ENCODE measurements at regions not wholly inside any gene's neighbourhood (a gene's known extent, or its start where the extent isn't known, plus 50 kb on each side); places are given as distances from the start of the nearest gene placed in this dataset.

GRCh38 chr15:20349774-20350498 is 191.7 kb downstream of the GOLGA6L6 start:
- no peak overlapping the region for H3K4me3 ChIP-seq (ENCODE audit: low read depth, poor library complexity, severe bottlenecking)
- 75 to 77% methylated on average over 13 of the region's 13 CpGs for WGBS, 2 donors
- DNase-seq (ENCODE audit: low spot score in 2 of 2): peak in 1 of 2 donors; percentile 86
- intact Hi-C loops (cut with DNase I; ENCODE audit: low total_unique reads): no loop called here
- no peak for TF ChIP-seq POLR2A (IDR thresholded peaks at IDR 0.05)
- TF ChIP-seq, protein P1, sequence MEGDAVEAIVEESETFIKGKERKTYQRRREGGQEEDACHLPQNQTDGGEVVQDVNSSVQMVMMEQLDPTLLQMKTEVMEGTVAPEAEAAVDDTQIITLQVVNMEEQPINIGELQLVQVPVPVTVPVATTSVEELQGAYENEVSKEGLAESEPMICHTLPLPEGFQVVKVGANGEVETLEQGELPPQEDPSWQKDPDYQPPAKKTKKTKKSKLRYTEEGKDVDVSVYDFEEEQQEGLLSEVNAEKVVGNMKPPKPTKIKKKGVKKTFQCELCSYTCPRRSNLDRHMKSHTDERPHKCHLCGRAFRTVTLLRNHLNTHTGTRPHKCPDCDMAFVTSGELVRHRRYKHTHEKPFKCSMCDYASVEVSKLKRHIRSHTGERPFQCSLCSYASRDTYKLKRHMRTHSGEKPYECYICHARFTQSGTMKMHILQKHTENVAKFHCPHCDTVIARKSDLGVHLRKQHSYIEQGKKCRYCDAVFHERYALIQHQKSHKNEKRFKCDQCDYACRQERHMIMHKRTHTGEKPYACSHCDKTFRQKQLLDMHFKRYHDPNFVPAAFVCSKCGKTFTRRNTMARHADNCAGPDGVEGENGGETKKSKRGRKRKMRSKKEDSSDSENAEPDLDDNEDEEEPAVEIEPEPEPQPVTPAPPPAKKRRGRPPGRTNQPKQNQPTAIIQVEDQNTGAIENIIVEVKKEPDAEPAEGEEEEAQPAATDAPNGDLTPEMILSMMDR (IDR thresholded peaks at IDR 0.05): no peak

- WGBS, 2 donors: 81 to 86% methylated on average over 18 of the region's 18 CpGs
- DNase-seq (ENCODE audit: low spot score in 2 of 2): peak in 1 of 2 donors; percentile 85
- TF ChIP-seq, protein P1 (IDR thresholded peaks at IDR 0.05): no peak
- no peak for TF ChIP-seq POLR2A (IDR thresholded peaks at IDR 0.05)
- no peak overlapping the region for H3K4me3 ChIP-seq (ENCODE audit: low read depth, poor library complexity, severe bottlenecking)
- intact Hi-C loops (cut with DNase I; ENCODE audit: low total_unique reads): no loop called here
Measured at GRCh38 chr15:20348900-20349773, 192.5 kb downstream of the GOLGA6L6 start.

GRCh38 chr15:20348291-20348899 is 193.2 kb downstream of the GOLGA6L6 start:
- peak in 1 of 2 donors; percentile 83 for DNase-seq (ENCODE audit: low spot score in 2 of 2)
- intact Hi-C loops (cut with DNase I; ENCODE audit: low total_unique reads): no loop called here

DNA sequence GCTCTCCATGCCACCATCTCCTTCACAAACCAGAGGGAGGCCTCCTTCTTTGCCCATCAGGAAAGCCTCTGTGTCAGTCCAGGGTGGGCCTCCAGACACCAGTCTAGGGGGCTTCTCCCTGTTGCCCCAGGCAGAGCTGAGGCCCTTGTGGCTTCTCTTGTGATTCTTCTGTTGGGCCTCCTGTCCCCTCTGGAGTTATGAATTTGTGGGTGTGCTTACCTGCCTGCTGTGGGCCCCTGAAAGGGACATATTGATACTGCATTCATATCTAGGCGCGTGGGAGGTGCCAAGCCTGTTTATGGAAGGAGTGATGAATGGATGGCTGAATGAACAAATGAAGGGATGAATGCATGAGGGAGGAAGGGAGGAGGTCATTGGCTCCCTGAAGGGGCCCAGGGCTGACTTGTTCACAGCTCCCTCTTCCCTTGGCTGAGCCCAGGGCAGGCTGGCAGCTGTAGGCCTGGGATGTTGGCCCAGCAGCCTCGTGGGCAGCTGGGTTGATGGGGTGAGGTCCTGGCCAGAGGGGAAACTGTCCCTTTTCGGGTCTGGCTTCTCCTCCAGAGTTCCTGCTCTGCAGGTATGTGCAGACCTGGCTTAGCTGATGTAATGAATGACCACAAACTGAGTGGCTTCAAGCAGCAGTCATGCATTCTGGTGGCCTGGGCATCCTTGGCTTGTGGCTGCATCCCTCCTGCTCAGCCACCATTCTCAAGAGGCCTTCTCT is 195.4 kb downstream of the GOLGA6L6 start:
- 34 to 55% methylated on average over 4 of the region's 4 CpGs for WGBS, 2 donors
- TF ChIP-seq, protein P1 (IDR thresholded peaks at IDR 0.05): no peak
- TF ChIP-seq POLR2A (IDR thresholded peaks at IDR 0.05): no peak
- H3K4me3 ChIP-seq (ENCODE audit: low read depth, poor library complexity, severe bottlenecking): no peak overlapping the region
- intact Hi-C loops (cut with DNase I; ENCODE audit: low total_unique reads): no loop called here
- DNase-seq (ENCODE audit: low spot score in 2 of 2): peak in 1 of 2 donors; percentile 81

More at GRCh38 chr15:20348291-20348899, 193.2 kb downstream of the GOLGA6L6 start:
- H3K4me3 ChIP-seq (ENCODE audit: low read depth, poor library complexity, severe bottlenecking): no peak overlapping the region
- 81 to 85% methylated on average over 13 of the region's 13 CpGs for WGBS, 2 donors
- TF ChIP-seq POLR2A (IDR thresholded peaks at IDR 0.05): no peak
- TF ChIP-seq, protein P1 (IDR thresholded peaks at IDR 0.05): no peak

DNA sequence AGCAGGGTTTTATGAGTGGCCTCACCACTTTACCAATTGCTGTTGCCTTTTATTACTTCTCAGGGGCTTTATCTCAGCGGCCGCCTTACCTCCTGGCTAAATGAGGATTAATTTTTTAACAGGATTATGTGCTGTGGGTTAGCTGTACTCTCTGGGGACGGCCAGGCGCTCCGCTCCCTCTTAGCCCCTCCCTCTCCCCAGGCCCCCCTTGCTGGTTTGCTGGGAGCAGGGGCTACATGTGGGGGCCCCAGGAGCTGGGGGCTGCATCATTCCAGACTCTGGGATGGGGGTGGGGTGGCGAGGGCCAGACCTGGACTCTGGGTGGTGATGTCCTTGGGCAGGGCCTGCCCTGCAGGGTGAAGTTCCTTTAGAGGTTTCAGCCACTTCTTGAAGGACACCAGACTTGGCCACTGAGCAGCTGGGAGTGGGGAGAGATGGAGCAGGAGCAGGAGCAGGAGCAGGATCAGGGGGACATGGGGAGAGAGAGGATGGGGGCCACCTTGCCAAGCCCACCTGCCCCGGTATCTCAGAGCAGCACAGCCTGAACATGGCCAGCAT is 196.1 kb downstream of the GOLGA6L6 start:
- WGBS, 2 donors: 65 to 71% methylated on average over 6 to 7 of the region's 7 CpGs
- TF ChIP-seq, protein P1 (IDR thresholded peaks at IDR 0.05): no peak
- no peak for TF ChIP-seq POLR2A (IDR thresholded peaks at IDR 0.05)
- peak in 1 of 2 donors; percentile 70 for DNase-seq (ENCODE audit: low spot score in 2 of 2)
- no peak overlapping the region for H3K4me3 ChIP-seq (ENCODE audit: low read depth, poor library complexity, severe bottlenecking)
- intact Hi-C loops (cut with DNase I; ENCODE audit: low total_unique reads): no loop called here
